DOHH2 (cell line): ENCODE measurements at regions not wholly inside any gene's neighbourhood (a gene's known extent, or its start where the extent isn't known, plus 50 kb on each side); places are given as distances from the start of the nearest gene placed in this dataset.

Experiments used
- H3F3A ChIP-seq: fragments of 200-600 bp; sonication (generic), shearing (Covaris generic); 2 replicates; pipeline ENCODE4 v1.6.0; 2016; ENCODE audit warnings: antibody characterized with exemption, mild to moderate bottlenecking; ENCODE audit not compliant: control insufficient read depth, insufficient read depth
- H3K27ac ChIP-seq: fragments of 200-600 bp; sonication (generic); 2 replicates; pipeline ENCODE4 v1.5.1; 2014; ENCODE audit warnings: low read depth, mild to moderate bottlenecking, low read length, moderate library complexity
- H3K27me3 ChIP-seq: fragments of 200-600 bp; sonication (generic); 2 replicates; pipeline ENCODE4 v1.6.1; 2014; ENCODE audit warnings: mild to moderate bottlenecking, low read length, mixed read lengths; ENCODE audit not compliant: control insufficient read depth
- H3K36me3 ChIP-seq: fragments of 200-600 bp; sonication (generic); 2 replicates; pipeline ENCODE4 v1.6.1; 2014; ENCODE audit warnings: mild to moderate bottlenecking, low read length, moderate library complexity, mixed read lengths; ENCODE audit not compliant: control insufficient read depth
- H3K4me1 ChIP-seq: fragments of 200-600 bp; sonication (generic); 2 replicates; pipeline ENCODE4 v1.6.1; 2014; ENCODE audit warnings: mild to moderate bottlenecking, low read length, mixed read lengths; ENCODE audit not compliant: control insufficient read depth
- H3K4me2 ChIP-seq: fragments of 200-600 bp; sonication (generic); 2 replicates; pipeline ENCODE4 v1.6.0; 2014; ENCODE audit warnings: mild to moderate bottlenecking, low read length, moderate library complexity
- H3K4me3 ChIP-seq: fragments of 200-600 bp; sonication (generic); 2 replicates; pipeline ENCODE4 v1.5.1; 2014; ENCODE audit warnings: mild to moderate bottlenecking, low read length, mixed read lengths
- H3K79me2 ChIP-seq: fragments of 200-600 bp; sonication (generic); 2 replicates; pipeline ENCODE4 v1.6.1; 2014; ENCODE audit warnings: mild to moderate bottlenecking, low read length, mixed read lengths; ENCODE audit not compliant: control insufficient read depth
- H3K9me2 ChIP-seq: fragments of 200-600 bp; sonication (generic); replicated peaks from 2 replicates; pipeline ENCODE4 v1.6.1; 2014; ENCODE audit warnings: mild to moderate bottlenecking, low read length, mixed read lengths; ENCODE audit not compliant: control insufficient read depth
- H3K9me3 ChIP-seq: fragments of 200-600 bp; sonication (generic); 2 replicates; pipeline ENCODE4 v1.6.1; 2014; ENCODE audit warnings: antibody characterized with exemption, low read length, mixed read lengths; ENCODE audit not compliant: control insufficient read depth, insufficient read depth
- H4K20me1 ChIP-seq: fragments of 200-600 bp; sonication (generic); 2 replicates; pipeline ENCODE4 v1.6.0; 2014; ENCODE audit warnings: low read depth, mild to moderate bottlenecking, antibody characterized with exemption, low read length, moderate library complexity; ENCODE audit not compliant: control insufficient read depth, insufficient read depth
- EZH2phosphoT487 ChIP-seq: fragments of 200-600 bp; sonication (generic); IDR thresholded peaks from 2 replicates; pipeline ENCODE4 v1.6.1; 2017; ENCODE audit warnings: borderline replicate concordance, mild to moderate bottlenecking, antibody characterized with exemption, low read length, moderate library complexity, mixed read lengths
- TF ChIP-seq, protein P1 (sequence below): fragments of 200-600 bp; sonication (generic); IDR thresholded peaks from one replicate; pipeline ENCODE4 v1.5.1; 2014; ENCODE audit warnings: antibody characterized with exemption, mild to moderate bottlenecking, low read depth, low read length; ENCODE audit not compliant: poor library complexity, severe bottlenecking

DNA sequence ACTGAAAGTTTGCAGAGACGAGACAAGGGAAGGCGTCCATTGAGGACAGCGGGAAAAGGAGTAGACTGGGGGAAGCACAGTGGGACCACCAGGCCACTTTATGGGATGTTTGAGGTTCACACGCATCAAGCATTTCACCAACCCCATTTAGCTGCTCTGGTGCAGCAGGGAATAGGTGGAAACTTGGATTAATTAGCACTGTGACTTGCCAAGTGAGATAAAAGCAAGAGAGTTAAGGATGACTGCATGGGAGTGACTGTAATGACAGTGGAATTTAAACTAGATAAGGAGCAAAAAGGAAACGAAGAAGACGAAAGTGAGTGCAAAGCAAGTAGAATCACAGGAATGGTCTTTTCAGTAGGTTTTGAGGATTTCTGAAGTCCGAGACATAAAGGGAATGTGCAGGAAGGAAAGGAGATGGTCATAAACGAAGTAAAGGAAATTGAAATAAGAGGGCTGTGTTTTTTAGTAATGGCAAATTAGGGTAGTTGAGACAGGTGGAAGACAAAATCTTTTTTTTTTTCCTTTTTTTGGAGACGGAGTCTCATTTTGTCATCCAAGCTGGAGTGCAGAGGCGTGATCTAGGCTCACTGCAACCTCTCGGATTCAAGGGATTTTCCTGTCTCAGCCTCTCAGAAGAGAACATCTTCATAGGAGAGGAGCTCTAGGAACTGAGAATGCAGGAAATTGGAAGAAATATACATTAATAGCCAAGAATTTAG lies 119.0 kb upstream of the MAP9 start:
- Histone ChIP-seq H3K9me2 (no peaks in the 10 kb centered on the region), H3K9me3 (no peaks in the 10 kb centered on the region), H3F3A (no peaks in the 10 kb centered on the region), H3K27me3 (no peaks in the 10 kb centered on the region), H3K27ac (no peak overlapping the region), H3K4me1 (no peaks in the 10 kb centered on the region), H3K36me3 (no peaks in the 10 kb centered on the region), H3K4me3 (no peak overlapping the region), H4K20me1 (no peaks in the 10 kb centered on the region), H3K4me2 (no peak overlapping the region), H3K79me2 (no peaks in the 10 kb centered on the region)
- TF ChIP-seq, protein P1, sequence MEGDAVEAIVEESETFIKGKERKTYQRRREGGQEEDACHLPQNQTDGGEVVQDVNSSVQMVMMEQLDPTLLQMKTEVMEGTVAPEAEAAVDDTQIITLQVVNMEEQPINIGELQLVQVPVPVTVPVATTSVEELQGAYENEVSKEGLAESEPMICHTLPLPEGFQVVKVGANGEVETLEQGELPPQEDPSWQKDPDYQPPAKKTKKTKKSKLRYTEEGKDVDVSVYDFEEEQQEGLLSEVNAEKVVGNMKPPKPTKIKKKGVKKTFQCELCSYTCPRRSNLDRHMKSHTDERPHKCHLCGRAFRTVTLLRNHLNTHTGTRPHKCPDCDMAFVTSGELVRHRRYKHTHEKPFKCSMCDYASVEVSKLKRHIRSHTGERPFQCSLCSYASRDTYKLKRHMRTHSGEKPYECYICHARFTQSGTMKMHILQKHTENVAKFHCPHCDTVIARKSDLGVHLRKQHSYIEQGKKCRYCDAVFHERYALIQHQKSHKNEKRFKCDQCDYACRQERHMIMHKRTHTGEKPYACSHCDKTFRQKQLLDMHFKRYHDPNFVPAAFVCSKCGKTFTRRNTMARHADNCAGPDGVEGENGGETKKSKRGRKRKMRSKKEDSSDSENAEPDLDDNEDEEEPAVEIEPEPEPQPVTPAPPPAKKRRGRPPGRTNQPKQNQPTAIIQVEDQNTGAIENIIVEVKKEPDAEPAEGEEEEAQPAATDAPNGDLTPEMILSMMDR, result no peak
- TF ChIP-seq EZH2phosphoT487, result no peak

DNA sequence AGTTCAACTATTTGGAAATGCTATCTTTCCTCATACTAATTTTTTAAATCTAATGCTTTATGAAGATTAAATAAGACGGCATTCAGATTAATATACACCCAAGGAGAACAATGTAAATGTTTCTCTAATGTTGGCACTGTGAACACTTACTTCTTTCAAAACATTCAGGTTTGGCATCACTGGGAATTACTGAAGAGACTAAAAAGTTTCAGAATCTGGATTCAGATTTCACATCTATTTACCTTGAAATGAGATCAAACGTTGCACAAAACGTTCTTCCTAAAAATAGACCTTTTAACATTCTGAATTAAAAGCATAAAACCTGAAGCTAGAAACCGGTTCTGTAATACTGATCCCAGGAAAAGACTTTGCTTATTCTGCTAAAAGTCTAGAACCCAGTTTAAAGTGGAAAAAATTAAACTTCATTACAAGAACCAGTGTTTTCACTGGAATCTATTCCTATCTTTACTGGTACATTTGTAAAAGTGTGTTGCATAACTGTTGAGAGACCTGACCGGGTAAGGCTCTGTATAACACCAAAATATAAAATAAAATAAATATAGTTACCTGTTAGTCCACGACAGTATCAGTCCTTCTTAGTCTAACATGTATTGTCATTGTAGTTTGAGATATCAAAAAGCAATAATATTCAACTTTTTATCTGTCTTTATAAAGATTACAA lies 117.4 kb upstream of the MAP9 start:
- Histone ChIP-seq H3F3A (no peaks in the 10 kb centered on the region), H3K9me2 (no peaks in the 10 kb centered on the region), H4K20me1 (no peaks in the 10 kb centered on the region), H3K9me3 (no peaks in the 10 kb centered on the region), H3K36me3 (no peaks in the 10 kb centered on the region), H3K4me2 (no peak overlapping the region), H3K4me3 (no peak overlapping the region), H3K4me1 (no peaks in the 10 kb centered on the region), H3K27ac (no peak overlapping the region), H3K79me2 (no peaks in the 10 kb centered on the region), H3K27me3 (no peaks in the 10 kb centered on the region)
- TF ChIP-seq EZH2phosphoT487, result no peak
- TF ChIP-seq, protein P1, result no peak

DNA sequence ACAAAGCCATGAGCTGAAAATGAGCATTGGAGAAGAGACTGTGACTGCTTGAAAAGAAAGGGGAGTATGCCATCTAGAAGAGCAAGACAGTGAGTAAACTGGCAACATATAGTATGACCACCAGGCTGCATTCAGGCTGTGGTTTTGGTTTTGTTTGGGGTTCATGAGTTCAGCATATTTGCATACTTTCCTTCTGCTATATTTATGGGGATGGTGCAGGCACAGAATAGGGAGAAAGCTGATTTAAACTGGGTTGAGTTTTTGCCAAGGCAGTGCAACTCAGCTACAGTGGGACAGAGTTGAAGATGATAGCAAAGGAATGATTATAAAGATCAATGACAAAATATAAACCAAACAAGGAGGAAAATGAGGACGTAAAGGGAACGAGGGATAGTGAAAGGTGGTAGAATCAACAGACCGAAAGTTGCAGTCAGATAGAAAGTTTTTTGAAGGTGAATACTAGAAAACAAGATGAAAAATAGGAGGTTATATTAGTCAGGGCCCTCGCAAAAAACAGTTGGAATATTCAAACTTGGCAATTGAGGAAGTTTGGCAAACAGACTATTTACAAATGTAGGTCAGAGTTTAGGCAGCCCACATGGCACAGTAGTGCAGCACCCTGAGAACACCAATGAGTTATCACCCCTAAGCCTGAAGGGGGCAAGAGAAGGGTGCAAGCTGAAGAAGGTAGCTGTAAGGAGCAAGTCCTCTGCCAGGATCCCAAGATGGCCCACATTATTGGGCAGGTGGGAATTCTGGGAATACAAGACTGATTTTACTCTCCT lies 114.8 kb upstream of the MAP9 start:
- Histone ChIP-seq H3K36me3 (no peaks in the 10 kb centered on the region), H3K4me2 (no peak overlapping the region), H3K4me3 (no peak overlapping the region), H3K27ac (no peak overlapping the region), H3K79me2 (no peaks in the 10 kb centered on the region), H3F3A (no peaks in the 10 kb centered on the region), H3K9me3 (no peaks in the 10 kb centered on the region), H4K20me1 (no peaks in the 10 kb centered on the region), H3K9me2 (no peaks in the 10 kb centered on the region), H3K27me3 (no peaks in the 10 kb centered on the region), H3K4me1 (no peaks in the 10 kb centered on the region)
- no peak for TF ChIP-seq EZH2phosphoT487
- TF ChIP-seq, protein P1, result no peak
